B cell (primary cell): ENCODE measurements at regions not wholly inside any gene's neighbourhood (a gene's known extent, or its start where the extent isn't known, plus 50 kb on each side); places are given as distances from the start of the nearest gene placed in this dataset.
"Not testable (repeated sequence)": the region's sequence is repeated elsewhere in the genome, so short reads cannot be mapped to it uniquely, and the experiment has no call there.

Experiments used
- ATAC-seq: fragments of 200-7000 bp; cut with Tn5 transposase; one replicate; pipeline ENCODE4 v1.10.0; 2021; ENCODE audit warnings: low read depth, mild to moderate bottlenecking, moderate number of reproducible peaks, moderate library complexity
- CTCF ChIA-PET: fragments of 350-600 bp; sonication (Branson Sonifier 250); formaldehyde crosslinking; loops from one replicate; lab custom pipeline; 2021; ENCODE audit warnings: antibody characterized with exemption, inconsistent platforms; lab: Charles Lee
- POLR2A ChIA-PET: fragments of 350-600 bp; sonication (Branson Sonifier 250); formaldehyde crosslinking; loops from one replicate; lab custom pipeline; 2021; ENCODE audit warnings: antibody characterized with exemption; lab: Charles Lee
- DNase-seq: peaks from one replicate; pipeline ENCODE4 v3.0.0; 2013
- H2AFZ ChIP-seq: 2 replicates; pipeline ENCODE4 v1.6.1; 2012; ENCODE audit warnings: mild to moderate bottlenecking, low read depth, low read length; ENCODE audit not compliant: insufficient read depth, poor library complexity, severe bottlenecking
- H3K27ac ChIP-seq, 2 donors: 1 replicate in 1 of 2; 2 replicates in 1 of 2; pipeline ENCODE4 v1.5.1; 2012 to 2013; ENCODE audit warnings: low read length in 2 of 2, mild to moderate bottlenecking in 2 of 2, moderate library complexity in 1 of 2
- H3K27me3 ChIP-seq, 4 experiments: fragments of 200-600 bp in 1 of 4; sonication (generic) in 1 of 4; replicated peaks in 1 of 4; 1 replicate in 2 of 4; 2 replicates in 2 of 4; pipeline versions ENCODE4 v1.6.1 to v1.7.0; 2013 to 2016; ENCODE audit warnings: low read length in 3 of 4, mild to moderate bottlenecking in 2 of 4, mixed read lengths in 1 of 4, moderate library complexity in 1 of 4; ENCODE audit not compliant: insufficient read depth in 4 of 4, control insufficient read depth in 3 of 4; ENCODE audit errors: control extremely low read depth in 1 of 4
- H3K36me3 ChIP-seq, 2 experiments: replicated peaks in 1 of 2; 1 replicate in 1 of 2; 2 replicates in 1 of 2; pipeline versions ENCODE4 v1.6.1 to v1.7.1; 2013; ENCODE audit warnings: low read length in 1 of 2; ENCODE audit not compliant: insufficient read depth in 2 of 2, control insufficient read depth in 1 of 2; ENCODE audit errors: control extremely low read depth in 1 of 2, extremely low read depth in 1 of 2
- H3K4me1 ChIP-seq, 2 donors: fragments of 200-600 bp in 1 of 2; sonication (generic) in 1 of 2; 1 replicate in 1 of 2; 2 replicates in 1 of 2; pipeline versions ENCODE4 v1.5.1 to v1.6.1; 2013 to 2017; ENCODE audit warnings: low read length in 2 of 2; ENCODE audit not compliant: control insufficient read depth in 2 of 2, insufficient read depth in 2 of 2
- H3K4me2 ChIP-seq: replicated peaks from 2 replicates; pipeline ENCODE3; 2012; ENCODE audit warnings: mild to moderate bottlenecking, low read depth, low read length; ENCODE audit not compliant: poor library complexity, severe bottlenecking
- H3K4me3 ChIP-seq, 5 experiments: fragments of 200-600 bp in 1 of 5; sonication (generic) in 1 of 5; 1 replicate in 3 of 5; 2 replicates in 2 of 5; pipeline versions ENCODE4 v1.5.1 to v1.7.0; 2011 to 2016; ENCODE audit warnings: low read length in 4 of 5, mild to moderate bottlenecking in 4 of 5, low read depth in 2 of 5, control low read depth in 1 of 5, moderate library complexity in 1 of 5; ENCODE audit not compliant: insufficient read depth in 1 of 5; ENCODE audit errors: control extremely low read depth in 1 of 5, extremely low read depth in 1 of 5
- H3K79me2 ChIP-seq: fragments of 200-600 bp; sonication (generic); one replicate; pipeline ENCODE4 v1.6.0; 2016; ENCODE audit warnings: low read length; ENCODE audit not compliant: control insufficient read depth, insufficient read depth
- H3K9ac ChIP-seq: fragments of 200-600 bp; sonication (generic); 2 replicates; pipeline ENCODE4 v1.6.1; 2017; ENCODE audit warnings: mild to moderate bottlenecking, low read length, moderate library complexity
- H3K9me3 ChIP-seq, 3 donors: one replicate each; pipeline versions ENCODE4 v1.6.1 to v1.7.1; 2013; ENCODE audit warnings: low read length in 2 of 3; ENCODE audit not compliant: control insufficient read depth in 2 of 3, insufficient read depth in 1 of 3; ENCODE audit errors: control extremely low read depth in 1 of 3
- H4K20me1 ChIP-seq: 2 replicates; pipeline ENCODE4 v1.6.0; 2012; ENCODE audit warnings: mild to moderate bottlenecking, low read length; ENCODE audit not compliant: insufficient read depth, control insufficient read depth, poor library complexity, severe bottlenecking
- H3K27ac Mint-ChIP-seq: one replicate; pipeline ENCODE4 v1.8.0; 2021; ENCODE audit warnings: mixed read lengths
- H3K27me3 Mint-ChIP-seq: one replicate; pipeline ENCODE4 v1.8.0; 2021; ENCODE audit warnings: mixed read lengths
- H3K4me1 Mint-ChIP-seq: one replicate; pipeline ENCODE4 v1.8.0; 2021; ENCODE audit warnings: mixed read lengths
- H3K4me3 Mint-ChIP-seq: one replicate; pipeline ENCODE4 v1.8.0; 2021; ENCODE audit warnings: mixed read lengths
- H3K9me3 Mint-ChIP-seq: one replicate; pipeline ENCODE4 v1.8.0; 2022; ENCODE audit warnings: mixed read lengths; ENCODE audit not compliant: insufficient read depth
- CTCF ChIP-seq: fragments of 200-600 bp; IDR thresholded peaks from one replicate; pipeline ENCODE4 v1.8.0; 2022; ENCODE audit warnings: antibody characterized with exemption, mild to moderate bottlenecking
- EZH2 ChIP-seq: IDR thresholded peaks from 2 replicates; pipeline ENCODE4 v1.6.1; 2012; ENCODE audit warnings: borderline replicate concordance, low read depth, mild to moderate bottlenecking, moderate library complexity, low read length; ENCODE audit not compliant: insufficient read depth, poor library complexity, severe bottlenecking
- WGBS: methylation state at CpG from one replicate; pipeline ENCODE4 v1.1.5; 2013; ENCODE audit warnings: missing lambda C conversion rate; ENCODE audit not compliant: insufficient coverage; 5-methylcytosine and 5-hydroxymethylcytosine counted together
- intact Hi-C: fragments of 100-400 bp; cut with micrococcal nuclease; formaldehyde crosslinking; loops from one replicate; pipeline ENCODE4 v1.10.0; 2022

- H3K27ac ChIP-seq, result no peak overlapping the region
- Mint-ChIP-seq H3K27me3 (no peaks in the 10 kb centered on the region), H3K9me3 (no peaks in the 10 kb centered on the region), H3K4me3 (no peak overlapping the region), H3K4me1 (no peaks in the 10 kb centered on the region), H3K27ac (no peak overlapping the region)
- no peak for ATAC-seq
- H3K4me2 ChIP-seq, result no peak overlapping the region
- no peak for TF ChIP-seq EZH2
- TF ChIP-seq CTCF, result no peak
- no peaks in the 10 kb centered on the region for H4K20me1 ChIP-seq
- H3K79me2 ChIP-seq, result no peaks in the 10 kb centered on the region
- no peak overlapping the region for H3K9ac ChIP-seq
- POLR2A ChIA-PET, result no interaction called here
- no peaks in the 10 kb centered on the region for H3K36me3 ChIP-seq
- no peaks in the 10 kb centered on the region for H3K9me3 ChIP-seq
- no CpG with 5 or more reads among the region's 3 CpGs for WGBS
- intact Hi-C loops, result no loop called here
- no peak for DNase-seq
- H3K4me3 ChIP-seq, result no peak overlapping the region
- H3K4me1 ChIP-seq, result no peaks in the 10 kb centered on the region
- no peaks in the 10 kb centered on the region for H3K27me3 ChIP-seq
- CTCF ChIA-PET, result no interaction called here
- H2AFZ ChIP-seq, result no peak overlapping the region
Observed at GRCh38 chr3:147521646-147522045, 112.5 kb downstream of the ZIC1 start.

- no CpG with 5 or more reads among the region's 1 CpG for WGBS
- DNase-seq, H3K4me1 Mint-ChIP-seq, H3K4me2 ChIP-seq, H3K9me3 Mint-ChIP-seq, H3K27ac ChIP-seq, H3K9ac ChIP-seq, H3K4me3 ChIP-seq, H2AFZ ChIP-seq, H3K27ac Mint-ChIP-seq, H3K27me3 ChIP-seq, CTCF ChIA-PET, H3K36me3 ChIP-seq, H4K20me1 ChIP-seq, H3K9me3 ChIP-seq, H3K27me3 Mint-ChIP-seq, H3K4me3 Mint-ChIP-seq, H3K4me1 ChIP-seq, POLR2A ChIA-PET, intact Hi-C loops, H3K79me2 ChIP-seq, ATAC-seq: not testable (repeated sequence)
Observed at GRCh38 chr3:147522780-147523179, 113.6 kb downstream of the ZIC1 start.
